CD4-positive, CD25-positive, alpha-beta regulatory T cell (primary cell): ENCODE measurements at regions not wholly inside any gene's neighbourhood (a gene's known extent, or its start where the extent isn't known, plus 50 kb on each side); places are given as distances from the start of the nearest gene placed in this dataset.

Experiments used
- ATAC-seq, 2 donors: fragments of 150-1000 bp; cut with Tn5 transposase; one replicate each; pipeline ENCODE4 v1.10.0; 2021; ENCODE audit warnings: low read depth in 2 of 2, moderate number of reproducible peaks in 2 of 2, moderate library complexity in 1 of 2
- DNase-seq, 3 donors: peaks; one replicate each; pipeline versions ENCODE4 v3.0.0 to v3.0.0-alpha.2; 2012 to 2022; ENCODE audit warnings: mixed read lengths in 1 of 3
- H3K27ac ChIP-seq: one replicate; pipeline ENCODE4 v1.7.0; 2013; ENCODE audit warnings: mild to moderate bottlenecking, low read length; ENCODE audit not compliant: insufficient read depth, poor library complexity, severe bottlenecking
- H3K27me3 ChIP-seq: one replicate; pipeline ENCODE4 v1.7.0; 2013; ENCODE audit warnings: low read length; ENCODE audit not compliant: control insufficient read depth, insufficient read depth
- H3K36me3 ChIP-seq: one replicate; pipeline ENCODE4 v1.7.0; 2013; ENCODE audit warnings: mild to moderate bottlenecking, low read length, moderate library complexity; ENCODE audit not compliant: control insufficient read depth, insufficient read depth
- H3K4me1 ChIP-seq: 2 replicates; pipeline ENCODE4 v1.7.0; 2013; ENCODE audit warnings: mild to moderate bottlenecking, low read length; ENCODE audit not compliant: insufficient read depth, control insufficient read depth, poor library complexity, severe bottlenecking
- H3K4me3 ChIP-seq: one replicate; pipeline ENCODE4 v1.7.0; 2013; ENCODE audit warnings: low read depth, mild to moderate bottlenecking, low read length, moderate library complexity
- H3K9me3 ChIP-seq, 2 experiments: 1 replicate in 1 of 2; 2 replicates in 1 of 2; pipeline ENCODE4 v1.7.0; 2013; ENCODE audit warnings: low read length in 2 of 2, mild to moderate bottlenecking in 1 of 2, moderate library complexity in 1 of 2; ENCODE audit not compliant: control insufficient read depth in 2 of 2
- H3K27ac Mint-ChIP-seq, 3 donors: one replicate each; pipeline ENCODE4 v1.8.0; 2020 to 2022; ENCODE audit warnings: mild to moderate bottlenecking in 3 of 3, mixed read lengths in 3 of 3, moderate library complexity in 2 of 3
- H3K27me3 Mint-ChIP-seq: one replicate; pipeline ENCODE4 v1.8.0; 2022; ENCODE audit warnings: mild to moderate bottlenecking, mixed read lengths
- H3K36me3 Mint-ChIP-seq: one replicate; pipeline ENCODE4 v1.8.0; 2020; ENCODE audit warnings: mixed read lengths
- H3K4me1 Mint-ChIP-seq, 4 donors: one replicate each; pipeline ENCODE4 v1.8.0; 2020 to 2022; ENCODE audit warnings: mixed read lengths in 4 of 4, mild to moderate bottlenecking in 1 of 4
- H3K4me3 Mint-ChIP-seq, 4 donors: one replicate each; pipeline ENCODE4 v1.8.0; 2020 to 2022; ENCODE audit warnings: mild to moderate bottlenecking in 4 of 4, mixed read lengths in 4 of 4, moderate library complexity in 3 of 4
- H3K9me3 Mint-ChIP-seq, 7 donors: one replicate each; pipeline ENCODE4 v1.8.0; 2020 to 2022; ENCODE audit warnings: mixed read lengths in 7 of 7, mild to moderate bottlenecking in 3 of 7, moderate library complexity in 2 of 7

DNA sequence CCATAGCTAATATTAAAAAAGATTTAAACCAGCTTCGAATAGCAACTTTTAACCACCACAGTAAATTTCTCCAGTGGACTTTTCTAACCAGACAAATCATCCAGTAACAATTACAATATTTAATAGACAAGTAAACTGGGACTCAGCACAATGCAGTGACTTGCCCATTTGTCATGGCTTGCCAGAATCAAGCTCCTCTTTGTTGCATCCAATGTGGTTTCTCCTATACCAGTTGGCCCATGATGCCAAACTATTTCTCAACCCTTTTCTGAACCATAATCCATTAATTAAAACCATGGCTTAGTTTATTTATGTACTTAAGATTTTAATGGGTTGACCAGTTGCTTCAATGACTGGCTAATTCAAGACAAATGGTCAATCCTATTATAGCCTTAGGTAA is 64.4 kb downstream of the DIO2 start:
- no peaks in the 10 kb centered on the region for H3K4me1 Mint-ChIP-seq
- H3K36me3 ChIP-seq = no peaks in the 10 kb centered on the region
- H3K27ac ChIP-seq = no peak overlapping the region
- no peaks in the 10 kb centered on the region for H3K9me3 ChIP-seq
- H3K27me3 ChIP-seq = no peaks in the 10 kb centered on the region
- DNase-seq (no peak), ATAC-seq (no peak)
- H3K4me3 Mint-ChIP-seq = no peak overlapping the region
- H3K4me1 ChIP-seq = no peaks in the 10 kb centered on the region
- H3K9me3 Mint-ChIP-seq = peaks cover 0 to 12% (median 5%) of the 10 kb centered on the region in 7 donors
- no peaks in the 10 kb centered on the region for H3K36me3 Mint-ChIP-seq
- no peak overlapping the region for H3K27ac Mint-ChIP-seq
- H3K27me3 Mint-ChIP-seq = no peaks in the 10 kb centered on the region
- no peak overlapping the region for H3K4me3 ChIP-seq

DNA sequence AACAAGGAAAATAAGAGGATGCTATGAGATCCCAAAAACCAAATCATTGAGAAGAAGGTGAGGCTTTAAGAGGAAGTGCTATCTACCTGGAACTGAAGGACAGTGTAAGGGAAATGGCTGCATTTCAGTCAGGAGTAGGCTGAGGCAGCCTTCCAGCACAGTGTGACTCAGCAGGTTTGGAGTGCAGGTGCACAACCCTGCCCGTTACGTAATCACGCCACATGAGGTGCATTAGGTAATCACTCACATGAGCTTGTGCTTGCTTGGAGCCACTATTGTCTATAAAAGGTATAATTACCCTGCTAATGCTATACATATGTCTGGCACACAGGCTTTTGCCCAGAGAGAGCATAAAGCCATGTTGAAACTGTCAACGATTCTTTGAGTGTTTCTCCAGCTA is 74.9 kb downstream of the DIO2 start:
- no peak overlapping the region for H3K4me3 Mint-ChIP-seq
- H3K4me3 ChIP-seq = no peak overlapping the region
- ATAC-seq = no peak
- peak in 2 of 3 donors; percentile 6 for DNase-seq
- H3K9me3 Mint-ChIP-seq = peaks cover 0 to 35% (median 7%) of the 10 kb centered on the region in 7 donors
- H3K4me1 ChIP-seq = no peaks in the 10 kb centered on the region
- peaks cover 5 to 15% of the 10 kb centered on the region in 2 experiments for H3K9me3 ChIP-seq
- H3K27me3 ChIP-seq = no peaks in the 10 kb centered on the region
- no peaks in the 10 kb centered on the region for H3K4me1 Mint-ChIP-seq
- H3K27ac Mint-ChIP-seq = no peak overlapping the region
- H3K36me3 Mint-ChIP-seq = no peaks in the 10 kb centered on the region
- no peaks in the 10 kb centered on the region for H3K27me3 Mint-ChIP-seq
- H3K27ac ChIP-seq = no peak overlapping the region
- no peaks in the 10 kb centered on the region for H3K36me3 ChIP-seq

DNA sequence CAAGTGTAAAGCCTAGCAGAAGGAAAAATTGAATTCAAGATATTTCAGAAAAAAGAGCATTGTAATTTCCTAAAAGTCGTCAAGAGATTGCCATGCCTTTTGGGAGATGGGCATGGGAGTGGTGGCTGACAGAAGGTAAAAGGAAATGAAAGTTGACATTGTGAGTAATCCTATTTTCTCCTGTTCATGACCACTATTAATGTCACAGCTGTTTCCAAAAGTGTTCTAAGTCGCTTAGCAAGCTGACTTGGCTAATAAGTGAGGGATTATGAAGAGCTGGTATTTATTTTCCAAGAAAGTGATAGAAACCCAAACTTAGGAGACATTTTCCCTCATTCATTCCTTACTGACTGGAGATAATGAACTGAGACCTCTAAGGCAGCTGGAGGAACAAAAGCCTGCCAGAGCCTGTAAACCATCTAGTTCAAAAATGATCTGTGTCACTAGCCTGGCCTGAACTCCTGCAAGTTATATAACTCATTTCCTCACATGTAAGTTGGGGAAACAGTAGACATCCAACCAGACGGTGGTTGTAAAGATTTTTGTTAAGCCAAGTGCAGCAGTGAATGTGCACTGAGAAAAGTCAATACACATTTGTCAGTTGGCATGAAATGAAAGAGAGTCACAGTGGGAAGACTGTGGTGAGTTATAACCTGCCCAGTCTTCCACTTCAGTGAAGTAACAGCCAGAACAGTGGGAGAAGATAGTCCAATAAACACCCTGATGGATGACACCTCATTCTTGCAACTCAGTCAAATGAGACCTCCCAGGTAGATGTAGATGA is 75.8 kb downstream of the DIO2 start:
- peaks cover 0 to 32% (median 7%) of the 10 kb centered on the region in 7 donors for H3K9me3 Mint-ChIP-seq
- ATAC-seq = no peak
- H3K4me1 ChIP-seq = no peaks in the 10 kb centered on the region
- no peaks in the 10 kb centered on the region for H3K4me1 Mint-ChIP-seq
- no peak overlapping the region for H3K4me3 ChIP-seq
- H3K36me3 ChIP-seq = no peaks in the 10 kb centered on the region
- no peak for DNase-seq
- no peaks in the 10 kb centered on the region for H3K27me3 ChIP-seq
- H3K36me3 Mint-ChIP-seq = no peaks in the 10 kb centered on the region
- H3K27me3 Mint-ChIP-seq = no peaks in the 10 kb centered on the region
- H3K4me3 Mint-ChIP-seq = no peak overlapping the region
- H3K9me3 ChIP-seq = peaks cover 5 to 15% of the 10 kb centered on the region in 2 experiments
- no peak overlapping the region for H3K27ac ChIP-seq
- no peak overlapping the region for H3K27ac Mint-ChIP-seq

DNA sequence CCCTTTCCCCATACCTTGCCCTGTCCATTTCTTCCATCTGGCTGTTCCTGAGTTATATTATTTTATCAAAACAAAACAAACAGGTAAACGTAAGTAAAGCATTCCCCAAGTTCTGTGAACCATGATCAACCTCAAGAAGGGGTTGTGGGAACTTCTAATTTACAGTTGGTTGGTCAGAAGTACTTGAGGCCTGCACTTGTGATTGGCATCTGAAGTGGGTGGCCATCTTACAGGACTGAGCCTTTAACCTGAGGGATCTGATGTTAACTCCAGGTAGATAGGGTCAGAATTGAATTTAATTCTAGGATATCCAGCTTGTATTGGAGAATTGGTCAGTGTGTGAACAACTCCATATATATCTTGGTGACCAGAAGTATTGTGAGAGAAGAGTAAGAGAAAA is 77.0 kb downstream of the DIO2 start:
- Histone ChIP-seq H3K27me3 (no peaks in the 10 kb centered on the region), H3K27ac (no peak overlapping the region), H3K36me3 (no peaks in the 10 kb centered on the region), H3K4me1 (no peaks in the 10 kb centered on the region), H3K9me3 (peaks cover 5 to 15% of the 10 kb centered on the region in 2 experiments), H3K4me3 (no peak overlapping the region)
- H3K4me3 Mint-ChIP-seq = no peak overlapping the region
- H3K27me3 Mint-ChIP-seq = no peaks in the 10 kb centered on the region
- H3K27ac Mint-ChIP-seq = no peak overlapping the region
- ATAC-seq (no peak), DNase-seq (no peak)
- peaks cover 0 to 33% (median 7%) of the 10 kb centered on the region in 7 donors for H3K9me3 Mint-ChIP-seq
- H3K36me3 Mint-ChIP-seq = no peaks in the 10 kb centered on the region
- H3K4me1 Mint-ChIP-seq = no peaks in the 10 kb centered on the region

DNA sequence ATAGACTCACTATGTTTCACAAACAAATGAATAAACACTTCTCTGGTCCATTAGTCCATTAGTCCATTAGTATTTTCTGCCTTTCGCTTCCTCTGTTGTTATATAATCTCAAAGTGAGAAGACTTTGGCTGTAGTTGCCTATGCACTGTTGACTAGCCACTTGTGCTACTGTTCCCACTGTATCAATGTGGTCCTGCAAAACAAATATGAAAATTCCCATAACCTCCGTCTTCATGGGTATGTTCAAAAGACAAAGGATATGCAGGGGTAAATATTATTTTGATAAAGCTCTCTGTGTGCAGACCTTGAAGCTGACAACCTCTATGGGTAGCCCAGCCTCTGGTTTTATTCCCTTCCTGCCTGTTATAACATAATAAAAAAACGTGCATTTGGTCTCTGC is 77.8 kb downstream of the DIO2 start:
- Histone ChIP-seq H3K27ac (no peak overlapping the region), H3K27me3 (no peaks in the 10 kb centered on the region), H3K4me1 (no peaks in the 10 kb centered on the region), H3K36me3 (no peaks in the 10 kb centered on the region), H3K9me3 (peaks cover 5 to 15% of the 10 kb centered on the region in 2 experiments), H3K4me3 (no peak overlapping the region)
- Mint-ChIP-seq H3K27me3 (no peaks in the 10 kb centered on the region), H3K36me3 (no peaks in the 10 kb centered on the region), H3K27ac (no peak overlapping the region), H3K4me3 (no peak overlapping the region), H3K9me3 (peaks cover 4 to 33% (median 10%) of the 10 kb centered on the region in 7 donors), H3K4me1 (no peaks in the 10 kb centered on the region)
- DNase-seq = no peak
- ATAC-seq = no peak

DNA sequence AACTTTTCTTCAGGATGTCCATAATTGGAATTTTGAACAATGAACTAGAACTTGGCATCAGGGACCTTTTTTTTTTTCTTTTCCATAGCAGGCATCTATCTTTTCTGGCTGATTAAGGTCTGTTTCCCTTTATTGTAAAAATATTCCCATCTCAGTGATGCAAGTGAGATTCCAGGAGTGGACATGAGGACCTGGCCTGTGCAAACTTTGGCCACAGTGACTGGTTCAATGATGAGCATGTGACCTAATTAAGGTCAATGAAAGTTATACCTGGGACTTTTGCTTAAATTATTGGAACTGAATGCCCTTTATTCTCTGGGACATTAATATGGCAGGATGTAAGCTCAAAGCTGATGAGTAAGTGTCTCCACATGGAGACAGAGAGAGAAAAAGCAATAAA is 83.8 kb downstream of the DIO2 start:
- peaks cover 2 to 28% (median 5%) of the 10 kb centered on the region in 7 donors for H3K9me3 Mint-ChIP-seq
- DNase-seq (no peak), ATAC-seq (no peak)
- no peaks in the 10 kb centered on the region for H3K36me3 Mint-ChIP-seq
- Histone ChIP-seq H3K27ac (no peak overlapping the region), H3K9me3 (no peaks in the 10 kb centered on the region), H3K4me1 (no peaks in the 10 kb centered on the region), H3K27me3 (no peaks in the 10 kb centered on the region), H3K4me3 (no peak overlapping the region), H3K36me3 (no peaks in the 10 kb centered on the region)
- no peak overlapping the region for H3K4me3 Mint-ChIP-seq
- H3K4me1 Mint-ChIP-seq = no peaks in the 10 kb centered on the region
- no peak overlapping the region for H3K27ac Mint-ChIP-seq
- no peaks in the 10 kb centered on the region for H3K27me3 Mint-ChIP-seq

DNA sequence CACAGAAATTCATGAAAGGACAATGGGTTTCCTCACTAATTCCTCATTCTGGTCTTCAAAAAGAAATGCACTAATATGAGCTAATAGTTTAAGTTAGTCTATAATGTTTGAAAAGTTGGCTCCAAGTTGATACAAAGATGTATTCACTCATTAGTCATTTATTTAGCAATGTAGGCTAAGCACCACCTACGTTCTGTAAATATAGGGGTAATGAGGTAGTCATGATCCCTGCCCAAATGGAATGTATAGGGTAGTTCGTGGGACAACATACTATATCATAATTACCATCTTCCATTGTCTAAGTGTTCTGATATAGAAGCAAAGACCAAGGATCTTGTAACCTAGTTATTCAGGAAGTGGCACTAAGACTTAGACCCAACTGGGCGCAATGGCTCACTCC is 86.5 kb downstream of the DIO2 start:
- Histone ChIP-seq H3K27ac (no peak overlapping the region), H3K4me3 (no peak overlapping the region), H3K4me1 (no peaks in the 10 kb centered on the region), H3K27me3 (no peaks in the 10 kb centered on the region), H3K36me3 (no peaks in the 10 kb centered on the region), H3K9me3 (no peaks in the 10 kb centered on the region)
- Mint-ChIP-seq H3K4me3 (no peak overlapping the region), H3K9me3 (peaks cover 0 to 42% (median 10%) of the 10 kb centered on the region in 7 donors), H3K27me3 (no peaks in the 10 kb centered on the region), H3K4me1 (no peaks in the 10 kb centered on the region), H3K27ac (no peak overlapping the region), H3K36me3 (no peaks in the 10 kb centered on the region)
- ATAC-seq (no peak), DNase-seq (no peak)

DNA sequence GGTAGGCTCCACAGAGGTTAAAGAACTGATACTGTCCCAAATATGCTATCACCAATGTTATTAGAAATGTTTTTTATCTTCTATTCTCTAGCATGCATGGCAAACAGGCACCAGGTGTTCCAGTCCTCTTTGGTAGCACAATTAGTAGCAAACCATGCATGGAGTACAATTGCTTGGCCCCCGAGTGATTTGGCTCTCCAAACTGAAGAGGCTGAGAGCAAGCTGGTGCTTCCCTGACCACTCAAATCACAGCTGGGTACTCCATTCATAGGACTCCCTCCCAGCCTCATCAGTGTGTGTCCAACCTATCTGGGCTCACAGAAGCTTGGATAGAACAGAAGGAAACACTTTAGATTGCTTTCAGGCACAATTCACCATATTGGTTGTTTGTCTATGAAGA is 93.4 kb downstream of the DIO2 start:
- H3K4me1 ChIP-seq = no peaks in the 10 kb centered on the region
- ATAC-seq (no peak), DNase-seq (no peak)
- no peaks in the 10 kb centered on the region for H3K9me3 ChIP-seq
- Mint-ChIP-seq H3K27me3 (no peaks in the 10 kb centered on the region), H3K4me1 (no peaks in the 10 kb centered on the region), H3K9me3 (peaks cover 2 to 24% (median 7%) of the 10 kb centered on the region in 7 donors), H3K36me3 (no peaks in the 10 kb centered on the region), H3K27ac (no peak overlapping the region), H3K4me3 (no peak overlapping the region)
- no peaks in the 10 kb centered on the region for H3K27me3 ChIP-seq
- H3K27ac ChIP-seq = no peak overlapping the region
- H3K4me3 ChIP-seq = no peak overlapping the region
- no peaks in the 10 kb centered on the region for H3K36me3 ChIP-seq
